ENCODE measurements at regions not wholly inside any gene's neighbourhood (a gene's known extent, or its start where the extent isn't known, plus 50 kb on each side); places are given as distances from the start of the nearest gene placed in this dataset.

GRCh38 chr13:103142151-103142550 is 75.9 kb upstream of the SLC10A2 start:
- TF ChIP-seq CTCF (IDR thresholded peaks at IDR 0.05; ENCODE audit: low read depth, low read length) (no peak), EZH2phosphoT487 (IDR thresholded peaks at IDR 0.05; ENCODE audit: low read depth) (no peak)

All from OCI-LY3 (cell line).